Vagina (tissue), 2 donors: ENCODE measurements at regions not wholly inside any gene's neighbourhood (a gene's known extent, or its start where the extent isn't known, plus 50 kb on each side); places are given as distances from the start of the nearest gene placed in this dataset.

ENCODE experiments used
- DNase-seq, 2 donors: peaks; one replicate each; pipeline ENCODE4 v3.0.0-alpha.2; 2017; ENCODE audit errors: extremely low spot score in 2 of 2
- H3K27ac ChIP-seq: fragments of 200-600 bp; sonication (generic); one replicate; pipeline ENCODE4 v1.5.1; 2019
- H3K27me3 ChIP-seq: fragments of 200-600 bp; sonication (generic); one replicate; pipeline ENCODE4 v1.5.1; 2019
- H3K36me3 ChIP-seq, 2 donors: fragments of 200-600 bp; sonication (generic); one replicate each; pipeline ENCODE4 v1.5.1; 2017 to 2019
- H3K4me1 ChIP-seq: fragments of 200-600 bp; sonication (generic); one replicate; pipeline ENCODE4 v1.5.1; 2019
- H3K4me3 ChIP-seq, 2 donors: fragments of 200-600 bp; sonication (generic); 1 replicate in 1 of 2; 2 replicates in 1 of 2; pipeline ENCODE4 v1.5.1; 2016 to 2019
- H3K9me3 ChIP-seq: fragments of 200-600 bp; sonication (generic); one replicate; pipeline ENCODE4 v1.5.1; 2019
- CTCF ChIP-seq, 3 experiments: fragments of 450-650 bp in 2 of 3; fragments of 200-600 bp in 1 of 3; sonication (generic) in 1 of 3; IDR thresholded peaks; one replicate each; pipeline ENCODE4 v1.5.1; 2017 to 2019; ENCODE audit warnings: antibody characterized with exemption in 3 of 3, mild to moderate bottlenecking in 2 of 3, moderate library complexity in 2 of 3
- POLR2A ChIP-seq, 2 donors: fragments of 450-650 bp; IDR thresholded peaks; one replicate each; pipeline ENCODE4 v1.6.1; 2017; ENCODE audit warnings: antibody characterized with exemption in 2 of 2, mild to moderate bottlenecking in 2 of 2, moderate library complexity in 2 of 2
- POLR2AphosphoS5 ChIP-seq, 2 donors: sonication (generic); formaldehyde crosslinking; IDR thresholded peaks; one replicate each; pipeline ENCODE4 v1.9.0; 2017; ENCODE audit warnings: antibody characterized with exemption in 2 of 2, mild to moderate bottlenecking in 2 of 2, low read depth in 1 of 2; ENCODE audit not compliant: insufficient read depth in 1 of 2
- intact Hi-C: fragments of 100-400 bp; cut with DNase I; formaldehyde crosslinking; loops from one replicate; pipeline ENCODE4 v1.15.1; 2023

- TF ChIP-seq CTCF (IDR thresholded peaks at IDR 0.05): no peak
- no peak for TF ChIP-seq POLR2A (IDR thresholded peaks at IDR 0.05)
- TF ChIP-seq POLR2AphosphoS5 (IDR thresholded peaks at IDR 0.05; ENCODE audit: insufficient read depth in 1 of 2, low read depth in 1 of 2): no peak
- no peaks in the 10 kb centered on the region for H3K36me3 ChIP-seq
- H3K27ac ChIP-seq: no peak overlapping the region
- no peak overlapping the region for H3K4me3 ChIP-seq
- DNase-seq: no peak
- no peaks in the 10 kb centered on the region for H3K9me3 ChIP-seq
- intact Hi-C loops: no loop called here
- no peaks in the 10 kb centered on the region for H3K27me3 ChIP-seq
- H3K4me1 ChIP-seq: no peaks in the 10 kb centered on the region
Measured at GRCh38 chr5:74156728-74157383, 483.7 kb downstream of the ENC1 start.

- no peak for TF ChIP-seq CTCF (IDR thresholded peaks at IDR 0.05)
- no peak for TF ChIP-seq POLR2AphosphoS5 (IDR thresholded peaks at IDR 0.05; ENCODE audit: insufficient read depth in 1 of 2, low read depth in 1 of 2)
- no peak for TF ChIP-seq POLR2A (IDR thresholded peaks at IDR 0.05)
- Histone ChIP-seq H3K4me1 (no peaks in the 10 kb centered on the region), H3K27ac (no peak overlapping the region), H3K36me3 (no peaks in the 10 kb centered on the region), H3K27me3 (no peaks in the 10 kb centered on the region), H3K4me3 (no peak overlapping the region), H3K9me3 (no peaks in the 10 kb centered on the region)
- no peak for DNase-seq
- intact Hi-C loops: no loop called here
Measured at GRCh38 chr5:74155501-74155900, 485.0 kb downstream of the ENC1 start.

GRCh38 chr5:74154526-74154925 lies 486.0 kb downstream of the ENC1 start:
- H3K27ac ChIP-seq: no peak overlapping the region
- no peaks in the 10 kb centered on the region for H3K4me1 ChIP-seq
- no peaks in the 10 kb centered on the region for H3K36me3 ChIP-seq
- intact Hi-C loops: no loop called here
- TF ChIP-seq POLR2A (IDR thresholded peaks at IDR 0.05) (no peak), CTCF (IDR thresholded peaks at IDR 0.05) (no peak), POLR2AphosphoS5 (IDR thresholded peaks at IDR 0.05; ENCODE audit: insufficient read depth in 1 of 2, low read depth in 1 of 2) (no peak)
- H3K27me3 ChIP-seq: no peaks in the 10 kb centered on the region
- H3K4me3 ChIP-seq: no peak overlapping the region
- H3K9me3 ChIP-seq: no peaks in the 10 kb centered on the region
- no peak for DNase-seq

- Histone ChIP-seq H3K4me1 (no peaks in the 10 kb centered on the region), H3K4me3 (no peak overlapping the region), H3K27ac (no peak overlapping the region), H3K9me3 (no peaks in the 10 kb centered on the region), H3K27me3 (no peaks in the 10 kb centered on the region), H3K36me3 (no peaks in the 10 kb centered on the region)
- TF ChIP-seq POLR2AphosphoS5 (IDR thresholded peaks at IDR 0.05; ENCODE audit: insufficient read depth in 1 of 2, low read depth in 1 of 2): no peak
- no peak for TF ChIP-seq CTCF (IDR thresholded peaks at IDR 0.05)
- TF ChIP-seq POLR2A (IDR thresholded peaks at IDR 0.05): no peak
- intact Hi-C loops: no loop called here
- DNase-seq: no peak
Measured at GRCh38 chr5:74153255-74153790, 487.2 kb downstream of the ENC1 start.

- no peaks in the 10 kb centered on the region for H3K9me3 ChIP-seq
- no peak overlapping the region for H3K27ac ChIP-seq
- intact Hi-C loops: no loop called here
- no peak for TF ChIP-seq POLR2A (IDR thresholded peaks at IDR 0.05)
- TF ChIP-seq CTCF (IDR thresholded peaks at IDR 0.05): no peak
- TF ChIP-seq POLR2AphosphoS5 (IDR thresholded peaks at IDR 0.05; ENCODE audit: insufficient read depth in 1 of 2, low read depth in 1 of 2): no peak
- H3K27me3 ChIP-seq: no peaks in the 10 kb centered on the region
- no peak overlapping the region for H3K4me3 ChIP-seq
- no peak for DNase-seq
- H3K36me3 ChIP-seq: no peaks in the 10 kb centered on the region
- no peaks in the 10 kb centered on the region for H3K4me1 ChIP-seq
Measured at GRCh38 chr5:74152625-74153254, 487.8 kb downstream of the ENC1 start.
